ENCODE measurements at regions not wholly inside any gene's neighbourhood (a gene's known extent, or its start where the extent isn't known, plus 50 kb on each side); places are given as distances from the start of the nearest gene placed in this dataset.

- TF ChIP-seq CTCF (IDR thresholded peaks at IDR 0.05; ENCODE audit: poor library complexity, severe bottlenecking): no peak
- TF ChIP-seq MXI1 (conservative IDR thresholded peaks at IDR 0.05; ENCODE audit: poor library complexity, severe bottlenecking): no peak
- TF ChIP-seq RAD21 (conservative IDR thresholded peaks at IDR 0.05): no peak
These were observed 577.0 kb upstream of the STXBP6 start for GRCh38 chr14:25626986-25627385.
